Cardiac muscle cell (in vitro differentiated cells and primary cell): ENCODE measurements at regions not wholly inside any gene's neighbourhood (a gene's known extent, or its start where the extent isn't known, plus 50 kb on each side); places are given as distances from the start of the nearest gene placed in this dataset.

Source experiments
- DNase-seq, 2 donors: peaks; one replicate each; pipeline versions ENCODE4 v3.0.0 to v3.0.0-alpha.2; 2010 to 2017; ENCODE audit warnings: low read depth in 1 of 2, low spot score in 1 of 2
- H3K27ac ChIP-seq: fragments of 200-600 bp; sonication (generic); 2 replicates; pipeline ENCODE4 v1.5.1; 2016
- H3K27me3 ChIP-seq: fragments of 200-600 bp; sonication (generic); 2 replicates; pipeline ENCODE4 v1.6.0; 2016; ENCODE audit warnings: control low read depth
- H3K36me3 ChIP-seq: fragments of 200-600 bp; sonication (generic); 2 replicates; pipeline ENCODE4 v1.5.1; 2016; ENCODE audit warnings: control low read depth
- H3K4me1 ChIP-seq: fragments of 200-600 bp; sonication (generic); 2 replicates; pipeline ENCODE4 v1.8.1; 2017; ENCODE audit warnings: low read depth, mild to moderate bottlenecking, mixed run types
- H3K4me3 ChIP-seq: fragments of 200-600 bp; sonication (generic); 2 replicates; pipeline ENCODE4 v1.5.1; 2016; ENCODE audit warnings: mild to moderate bottlenecking
- H3K9me3 ChIP-seq: fragments of 200-600 bp; sonication (generic); 2 replicates; pipeline ENCODE4 v1.5.1; 2017; ENCODE audit warnings: low read depth, mild to moderate bottlenecking, control low read depth
- TF ChIP-seq, protein P1 (sequence below): IDR thresholded peaks from 2 replicates; pipeline ENCODE4 v1.5.1; 2012; ENCODE audit warnings: low read depth, mild to moderate bottlenecking, low read length

DNA sequence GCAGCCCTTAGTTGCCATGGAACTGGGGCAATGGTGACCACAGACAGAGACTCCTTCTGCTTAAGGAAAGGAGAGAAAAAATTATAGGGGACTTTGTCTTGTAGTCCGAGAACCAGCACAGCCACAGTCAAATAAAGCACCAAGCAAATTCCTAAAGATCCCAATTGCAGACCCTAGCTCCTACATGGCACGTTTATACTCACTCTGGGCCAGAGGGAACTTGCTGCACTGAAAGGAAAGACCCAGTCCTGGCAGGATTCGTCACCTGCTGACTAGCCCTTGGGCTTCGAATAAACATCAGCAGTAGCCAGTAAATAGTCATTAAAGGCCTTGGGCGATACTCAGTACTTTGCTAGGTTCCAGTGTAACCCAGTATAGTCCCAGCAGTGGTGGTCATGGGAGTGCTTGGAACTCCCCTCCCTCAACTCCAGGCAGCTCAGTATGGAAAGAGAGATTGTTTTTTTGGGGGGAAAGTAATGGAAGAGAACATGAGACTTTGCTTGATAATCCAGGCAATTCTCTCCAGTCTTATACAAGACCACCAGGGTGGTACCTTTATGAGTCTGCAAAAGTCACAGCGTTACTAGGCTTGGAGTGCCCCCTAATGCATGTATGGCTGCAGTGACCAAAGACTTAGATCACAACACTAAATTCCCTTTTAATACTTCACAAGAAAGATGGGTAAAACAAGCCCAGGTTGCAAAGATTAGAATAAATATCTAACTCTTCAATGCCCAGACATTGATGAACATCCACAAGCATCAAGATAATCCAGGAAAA is 66.4 kb upstream of the AGTR1 start:
- H3K36me3 ChIP-seq: no peaks in the 10 kb centered on the region
- H3K27me3 ChIP-seq: no peaks in the 10 kb centered on the region
- no peaks in the 10 kb centered on the region for H3K9me3 ChIP-seq
- TF ChIP-seq, protein P1, sequence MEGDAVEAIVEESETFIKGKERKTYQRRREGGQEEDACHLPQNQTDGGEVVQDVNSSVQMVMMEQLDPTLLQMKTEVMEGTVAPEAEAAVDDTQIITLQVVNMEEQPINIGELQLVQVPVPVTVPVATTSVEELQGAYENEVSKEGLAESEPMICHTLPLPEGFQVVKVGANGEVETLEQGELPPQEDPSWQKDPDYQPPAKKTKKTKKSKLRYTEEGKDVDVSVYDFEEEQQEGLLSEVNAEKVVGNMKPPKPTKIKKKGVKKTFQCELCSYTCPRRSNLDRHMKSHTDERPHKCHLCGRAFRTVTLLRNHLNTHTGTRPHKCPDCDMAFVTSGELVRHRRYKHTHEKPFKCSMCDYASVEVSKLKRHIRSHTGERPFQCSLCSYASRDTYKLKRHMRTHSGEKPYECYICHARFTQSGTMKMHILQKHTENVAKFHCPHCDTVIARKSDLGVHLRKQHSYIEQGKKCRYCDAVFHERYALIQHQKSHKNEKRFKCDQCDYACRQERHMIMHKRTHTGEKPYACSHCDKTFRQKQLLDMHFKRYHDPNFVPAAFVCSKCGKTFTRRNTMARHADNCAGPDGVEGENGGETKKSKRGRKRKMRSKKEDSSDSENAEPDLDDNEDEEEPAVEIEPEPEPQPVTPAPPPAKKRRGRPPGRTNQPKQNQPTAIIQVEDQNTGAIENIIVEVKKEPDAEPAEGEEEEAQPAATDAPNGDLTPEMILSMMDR: peak; percentile 16
- no peak overlapping the region for H3K27ac ChIP-seq
- H3K4me3 ChIP-seq: no peak overlapping the region
- DNase-seq: peak in 1 of 2 donors; percentile 38
- no peaks in the 10 kb centered on the region for H3K4me1 ChIP-seq

DNA sequence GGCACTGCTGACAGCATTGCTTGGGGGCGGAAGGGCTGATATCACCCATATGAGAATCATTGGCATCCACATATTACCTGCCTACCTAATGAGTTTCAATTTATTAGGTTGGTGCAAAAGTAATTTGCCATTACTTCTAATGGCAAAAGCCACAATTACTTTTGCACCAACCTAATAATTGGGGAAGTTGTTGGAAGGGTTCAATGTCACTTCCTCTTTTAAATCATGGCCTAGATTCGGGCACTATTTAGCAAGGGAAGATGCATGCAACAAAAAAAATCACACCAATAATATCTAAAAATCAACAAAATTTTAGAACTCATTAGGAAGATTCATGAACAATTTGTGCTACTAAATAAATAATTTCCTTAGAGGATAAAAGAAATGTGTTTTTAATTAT is 56.0 kb upstream of the AGTR1 start:
- H3K27ac ChIP-seq: no peak overlapping the region

DNA sequence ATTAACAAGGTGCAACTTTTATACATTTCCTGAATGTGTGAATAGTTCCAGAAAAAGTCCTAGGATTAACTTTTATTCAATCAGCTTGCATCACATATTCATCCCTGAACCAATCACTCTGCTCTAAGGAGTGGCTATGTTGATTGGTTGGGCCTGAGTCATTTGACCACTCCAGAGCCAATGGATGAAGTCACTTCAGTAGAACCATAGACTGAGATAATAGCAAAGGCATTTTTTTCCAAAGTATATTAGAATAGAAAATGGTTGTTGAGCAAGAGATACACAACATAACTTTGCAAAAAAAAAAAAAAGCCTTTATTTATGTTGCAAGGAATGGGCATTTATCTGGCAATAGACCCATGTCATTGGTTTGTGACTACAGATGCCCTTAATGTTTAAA is 55.5 kb upstream of the AGTR1 start:
- Histone ChIP-seq H3K36me3 (no peaks in the 10 kb centered on the region), H3K27ac (no peak overlapping the region), H3K4me3 (no peak overlapping the region), H3K4me1 (no peaks in the 10 kb centered on the region), H3K9me3 (no peaks in the 10 kb centered on the region), H3K27me3 (no peaks in the 10 kb centered on the region)
- TF ChIP-seq, protein P1: no peak
- DNase-seq: peak in 1 of 2 donors; percentile 3

More for the DNA sequence above, 56.0 kb upstream of the AGTR1 start:
- Histone ChIP-seq H3K4me3 (no peak overlapping the region), H3K9me3 (no peaks in the 10 kb centered on the region), H3K36me3 (no peaks in the 10 kb centered on the region), H3K27me3 (no peaks in the 10 kb centered on the region), H3K4me1 (no peaks in the 10 kb centered on the region)
- DNase-seq: no peak
- TF ChIP-seq, protein P1: no peak

DNA sequence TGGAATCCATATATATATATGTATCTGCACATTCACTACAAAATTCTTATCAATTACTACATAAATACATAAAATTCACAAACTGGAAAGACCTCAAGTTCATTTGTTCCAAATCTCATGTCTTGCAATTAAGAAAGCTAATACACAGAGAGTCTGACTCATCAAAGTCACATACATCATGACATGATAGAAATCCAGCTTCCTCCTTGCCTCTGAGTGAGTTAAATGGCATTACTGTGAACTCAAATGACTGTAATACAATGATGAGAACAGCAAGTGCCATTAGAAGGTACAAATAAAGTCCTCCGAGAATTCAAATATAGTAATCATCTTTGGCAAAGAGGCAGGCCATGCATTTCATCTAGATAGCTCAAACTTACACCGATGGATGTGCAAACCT is 55.1 kb upstream of the AGTR1 start:
- Histone ChIP-seq H3K9me3 (no peaks in the 10 kb centered on the region), H3K4me1 (no peaks in the 10 kb centered on the region), H3K27me3 (no peaks in the 10 kb centered on the region), H3K36me3 (no peaks in the 10 kb centered on the region), H3K4me3 (no peak overlapping the region), H3K27ac (no peak overlapping the region)
- TF ChIP-seq, protein P1: no peak
- peak in 1 of 2 donors; percentile 13 for DNase-seq

DNA sequence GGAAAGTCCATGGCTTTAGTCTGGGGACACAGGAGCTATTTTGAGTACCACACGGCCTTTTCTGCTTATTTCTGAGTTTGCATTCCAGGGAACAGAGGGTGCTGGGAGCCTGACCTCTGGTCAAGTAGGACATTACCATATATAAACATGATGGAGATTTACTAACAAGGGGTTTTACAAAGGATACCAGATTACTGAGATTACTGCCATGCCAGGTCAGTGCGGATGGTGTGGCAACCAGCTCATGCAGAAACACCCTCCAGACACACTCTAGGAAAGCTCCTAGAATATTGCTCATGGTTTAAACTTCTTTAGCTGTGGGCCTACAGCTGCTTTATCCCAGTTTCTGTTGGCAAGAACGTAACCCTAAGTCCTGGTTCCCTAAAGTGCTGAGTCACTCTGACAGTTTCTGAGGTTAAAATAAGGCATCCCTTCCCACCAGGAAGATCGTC is 54.3 kb upstream of the AGTR1 start:
- H3K4me3 ChIP-seq: no peak overlapping the region
- TF ChIP-seq, protein P1: no peak
- peak; percentile 3 to 76 for DNase-seq
- no peaks in the 10 kb centered on the region for H3K36me3 ChIP-seq
- H3K9me3 ChIP-seq: no peaks in the 10 kb centered on the region
- H3K27me3 ChIP-seq: no peaks in the 10 kb centered on the region
- no peaks in the 10 kb centered on the region for H3K4me1 ChIP-seq
- H3K27ac ChIP-seq: no peak overlapping the region
